ENCODE measurements at regions not wholly inside any gene's neighbourhood (a gene's known extent, or its start where the extent isn't known, plus 50 kb on each side); places are given as distances from the start of the nearest gene placed in this dataset.

DNA sequence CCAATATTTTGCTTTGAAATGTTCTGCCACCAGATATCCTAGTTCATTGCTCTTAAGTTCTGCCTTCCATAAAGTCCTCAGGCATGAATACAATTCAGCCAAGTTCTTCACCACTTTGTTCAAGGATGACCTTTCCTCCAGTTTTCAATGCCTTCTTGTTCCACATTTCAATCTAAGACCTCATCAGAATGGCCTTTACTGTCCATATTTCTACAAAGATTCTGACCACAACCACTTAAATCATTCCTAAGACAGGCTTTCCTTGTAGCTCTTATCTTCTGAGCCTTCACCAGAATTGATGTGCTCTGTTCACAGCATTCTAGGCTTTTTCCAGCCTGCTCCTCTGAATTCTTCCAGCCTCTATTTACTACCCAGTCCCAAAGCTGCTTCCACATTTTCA, 319.0 kb downstream of the HACE1 start:
- H3K9me3 ChIP-seq (ENCODE audit: insufficient read depth in 2 of 2, low read depth in 1 of 2, low read length in 1 of 2), result no peaks in the 10 kb centered on the region
- H3K4me2 ChIP-seq (ENCODE audit: insufficient read depth in 1 of 2, low read depth in 2 of 2, low read length in 2 of 2), result no peak overlapping the region
- no peak overlapping the region for H4K8ac ChIP-seq (ENCODE audit: extremely low read depth, insufficient read depth, low read length)
- FAIRE-seq (no peak), DNase-seq (ENCODE audit: low read depth in 1 of 2, low spot score in 2 of 2) (no peak)
- no peak overlapping the region for H4K91ac ChIP-seq (replicated peaks; ENCODE audit: insufficient read length, low read length)
- ChIA-PET POLR2A (ENCODE audit: partially characterized antibody) (no interaction called here), CTCF (ENCODE audit: partially characterized antibody) (interaction anchor here (0.8 kb wide), 1 partner anchor 15 kb away, joined by 3 read pairs; no protein-coding TSS in a partner anchor)
- no peak overlapping the region for H3K18ac ChIP-seq (ENCODE audit: extremely low read depth, low read length)
- no peaks in the 10 kb centered on the region for H3K4me1 ChIP-seq (replicated peaks in 1 of 4; ENCODE audit: control insufficient read depth in 3 of 4, insufficient read depth in 4 of 4, low read length in 3 of 4)
- H3K27ac ChIP-seq (ENCODE audit: low read depth, low read length), result no peak overlapping the region
- no peak overlapping the region for H2BK15ac ChIP-seq (ENCODE audit: low read length)
- H4K20me1 ChIP-seq (replicated peaks in 1 of 2; ENCODE audit: control insufficient read depth in 1 of 2, insufficient read depth in 2 of 2, low read length in 2 of 2), result no peaks in the 10 kb centered on the region
- no peak overlapping the region for H3K4ac ChIP-seq (replicated peaks; ENCODE audit: insufficient read length, low read depth, low read length)
- no peak overlapping the region for H2AK5ac ChIP-seq (ENCODE audit: low read depth, low read length)
- TF ChIP-seq GABPA (IDR thresholded peaks at IDR 0.05; ENCODE audit: borderline replicate concordance, insufficient read depth, low read length) (no peak), BRCA1 (IDR thresholded peaks at IDR 0.05; ENCODE audit: low read depth, low read length) (no peak), TCF12 (IDR thresholded peaks at IDR 0.05; ENCODE audit: low read depth, low read length) (no peak), RBBP5 (IDR thresholded peaks at IDR 0.05; ENCODE audit: borderline replicate concordance, low read depth, low read length) (no peak), RXRA (IDR thresholded peaks at IDR 0.05; ENCODE audit: insufficient read depth, low read depth, low read length) (no peak), SP4 (IDR thresholded peaks at IDR 0.05; ENCODE audit: low read length) (no peak)
- no peak overlapping the region for H3K23ac ChIP-seq (ENCODE audit: insufficient read length)
- no peaks in the 10 kb centered on the region for H3K23me2 ChIP-seq (ENCODE audit: low read depth, low read length)
- no peak overlapping the region for H2AFZ ChIP-seq (ENCODE audit: low read length)
- no peak overlapping the region for H3K56ac ChIP-seq (replicated peaks; ENCODE audit: insufficient read length, low read depth, low read length)
- H3K79me2 ChIP-seq (ENCODE audit: control insufficient read depth in 1 of 2, insufficient read depth in 2 of 2, low read length in 2 of 2), result no peaks in the 10 kb centered on the region
- H3K4me3 ChIP-seq (ENCODE audit: extremely low read depth in 1 of 4, insufficient read depth in 2 of 4, low read depth in 3 of 4, low read length in 4 of 4), result no peak overlapping the region
- H3K27me3 ChIP-seq (replicated peaks in 1 of 4; ENCODE audit: control insufficient read depth in 3 of 4, extremely low read depth in 1 of 4, insufficient read depth in 3 of 4, low read length in 3 of 4), result no peaks in the 10 kb centered on the region
- no peaks in the 10 kb centered on the region for H3K79me1 ChIP-seq (ENCODE audit: low read depth, low read length)
- H2BK12ac ChIP-seq (ENCODE audit: low read depth, low read length), result no peak overlapping the region
- H2BK20ac ChIP-seq (ENCODE audit: low read length), result no peak overlapping the region
- H3K36me3 ChIP-seq (ENCODE audit: control insufficient read depth in 2 of 4, insufficient read depth in 4 of 4, low read length in 3 of 4), result no peaks in the 10 kb centered on the region
- H2BK5ac ChIP-seq (ENCODE audit: low read depth, low read length), result no peak overlapping the region
- H4K5ac ChIP-seq (ENCODE audit: insufficient read length, low read depth, low read length), result no peak overlapping the region
- H3K9ac ChIP-seq (replicated peaks in 1 of 4; ENCODE audit: extremely low read depth in 1 of 4, low read depth in 3 of 4, low read length in 3 of 4), result no peak overlapping the region
- no peak overlapping the region for H3K14ac ChIP-seq (ENCODE audit: insufficient read length)
- H2BK120ac ChIP-seq (replicated peaks; ENCODE audit: low read depth, low read length), result no peak overlapping the region

Data from H1 (cell line).